ENCODE measurements at regions not wholly inside any gene's neighbourhood (a gene's known extent, or its start where the extent isn't known, plus 50 kb on each side); places are given as distances from the start of the nearest gene placed in this dataset.

DNA sequence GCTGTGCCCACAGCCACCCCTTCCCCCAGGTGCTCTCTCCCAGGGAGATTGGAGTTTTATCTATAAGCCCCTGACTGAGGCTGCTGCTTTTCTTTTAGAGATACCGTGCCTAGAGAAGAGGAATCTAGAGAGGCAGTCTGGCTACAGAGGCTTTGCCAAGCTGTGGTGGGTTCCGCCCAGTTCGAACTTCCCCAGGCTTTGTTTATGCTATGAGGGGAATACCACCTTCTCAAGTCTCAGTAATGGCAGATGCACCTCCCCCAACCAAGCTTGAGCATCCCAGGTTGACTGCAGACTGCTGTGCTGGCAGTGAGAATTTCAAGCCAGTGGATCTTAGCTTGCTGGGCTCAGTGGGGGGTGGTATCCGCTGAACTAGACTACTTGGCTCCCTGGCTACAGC, 157.4 kb downstream of the CAAP1 start:
- no peak for DNase-seq

- no peak for DNase-seq
These were observed 163.4 kb downstream of the CAAP1 start for GRCh38 chr9:26729187-26729586.

- no peak for DNase-seq
These were observed 165.1 kb downstream of the CAAP1 start for GRCh38 chr9:26727471-26727870.

DNA sequence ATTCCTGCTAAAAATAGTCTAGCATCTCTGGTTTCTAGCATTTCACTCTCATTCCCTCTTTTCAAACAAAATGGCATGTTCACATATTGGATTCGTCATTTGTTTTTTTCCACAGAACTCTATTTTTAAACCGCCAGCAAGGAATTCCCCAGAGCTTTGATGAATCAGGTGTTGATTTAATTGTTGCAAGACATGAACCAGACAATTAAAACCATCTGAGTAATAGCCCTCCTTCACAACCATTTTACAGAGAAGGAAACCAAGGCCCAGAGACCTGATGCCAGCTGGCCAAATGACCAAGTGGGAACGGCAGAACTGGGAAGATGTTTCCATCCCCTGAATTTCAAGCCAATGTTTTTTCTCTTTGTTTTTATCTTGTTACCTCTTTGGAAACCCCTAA, 167.0 kb downstream of the CAAP1 start:
- DNase-seq, result no peak

DNA sequence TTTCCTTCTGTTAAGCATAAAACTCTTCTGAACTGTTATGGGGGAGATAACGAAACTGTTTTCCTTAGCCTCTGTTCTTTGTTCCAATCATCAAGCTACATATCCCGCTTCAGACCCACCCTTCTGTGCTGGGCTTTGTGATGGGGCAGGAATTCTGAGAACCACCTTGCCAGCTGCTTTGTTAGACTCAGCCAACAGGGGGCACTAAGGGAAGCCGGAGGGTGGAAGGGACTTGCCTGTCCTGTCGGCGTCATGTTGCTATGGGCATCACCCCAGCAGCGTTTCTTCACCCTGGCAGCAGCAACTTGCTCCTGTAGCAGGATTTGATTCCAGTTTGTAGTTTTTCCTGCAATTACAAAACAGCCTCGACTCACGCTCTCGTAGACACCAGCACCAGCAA, 169.1 kb downstream of the CAAP1 start:
- DNase-seq, result no peak

- no peak for DNase-seq
These were observed 169.8 kb downstream of the CAAP1 start for GRCh38 chr9:26722755-26723154.

DNA sequence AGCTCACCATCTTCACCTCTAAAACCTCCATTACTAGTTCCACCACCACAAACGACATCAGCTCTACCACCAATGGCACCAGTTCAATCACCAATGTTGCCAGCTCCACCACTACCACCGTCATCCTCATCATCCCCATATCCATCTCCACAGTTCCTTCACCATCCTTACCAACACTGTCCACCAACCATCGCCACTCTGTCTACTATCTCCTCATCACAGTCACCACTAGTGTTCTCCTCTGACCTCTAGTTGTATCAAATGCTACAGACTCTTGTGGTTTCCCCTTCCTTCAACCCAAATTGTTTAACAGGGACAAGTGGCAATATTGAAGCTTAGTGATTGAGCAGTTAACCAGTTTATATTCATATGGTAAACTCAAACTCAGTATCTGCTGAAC, 182.6 kb downstream of the CAAP1 start:
- no peak for DNase-seq

DNA sequence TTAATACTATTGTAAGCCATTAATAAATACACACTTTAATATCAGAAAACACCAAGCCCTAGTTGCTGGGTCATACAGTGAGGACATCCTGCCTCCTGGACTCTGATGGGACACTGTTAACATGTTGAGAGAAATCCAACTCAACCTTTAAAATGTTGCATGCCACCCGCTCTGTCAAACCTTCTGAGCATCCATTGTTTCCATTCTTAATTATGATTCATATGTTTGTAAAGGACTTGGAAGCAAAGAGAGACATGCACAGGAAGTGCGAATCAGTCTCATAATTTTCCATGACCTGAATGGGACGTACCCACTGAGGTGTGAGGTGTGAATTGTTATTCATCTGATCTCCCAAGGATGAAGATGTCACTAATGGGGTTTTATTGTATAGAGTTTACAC, 186.4 kb downstream of the CAAP1 start:
- DNase-seq, result no peak

DNA sequence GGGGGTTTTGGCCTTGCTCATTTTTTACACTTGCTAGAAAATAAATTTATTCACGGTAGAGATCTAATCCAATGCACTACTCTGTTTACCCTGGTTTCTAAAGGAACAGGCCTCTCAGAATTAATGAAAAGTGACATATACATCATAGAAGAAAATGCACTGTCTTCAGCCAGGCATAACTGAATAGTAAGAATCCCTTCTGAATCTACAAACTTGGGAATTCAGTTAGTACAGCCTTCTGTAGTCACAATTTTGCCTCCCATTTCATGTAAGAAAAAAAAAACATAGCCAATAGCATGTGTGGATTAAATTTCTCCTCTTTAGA, 197.3 kb downstream of the CAAP1 start:
- DNase-seq, result no peak

- no peak for DNase-seq
These were observed 198.0 kb downstream of the CAAP1 start for GRCh38 chr9:26694381-26695297.

GRCh38 chr9:26689041-26689440, 203.6 kb downstream of the CAAP1 start:
- DNase-seq, result no peak

- no peak for DNase-seq
These were observed 205.2 kb downstream of the CAAP1 start for GRCh38 chr9:26687421-26687820.

DNA sequence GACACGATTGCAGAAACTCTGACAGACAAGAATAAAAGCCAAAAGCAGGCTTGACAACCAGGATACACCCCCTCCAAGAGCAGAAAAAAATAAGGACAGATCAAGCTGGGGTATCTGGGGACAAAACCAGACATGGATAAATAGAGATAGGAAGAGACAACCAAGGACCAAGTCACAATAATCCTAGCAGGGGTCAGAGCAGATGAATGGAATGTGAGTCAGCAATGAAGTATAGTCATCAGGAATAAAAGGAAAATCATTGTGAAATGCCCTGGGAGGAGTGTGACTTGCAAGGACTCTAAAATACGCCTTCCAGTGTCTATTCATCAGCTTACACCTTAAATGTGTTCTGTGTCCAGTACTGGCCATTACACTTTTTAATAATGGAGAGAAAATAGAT, 206.8 kb downstream of the CAAP1 start:
- DNase-seq, result no peak

- no peak for DNase-seq
These were observed 208.6 kb downstream of the CAAP1 start for GRCh38 chr9:26684029-26684428.

DNA sequence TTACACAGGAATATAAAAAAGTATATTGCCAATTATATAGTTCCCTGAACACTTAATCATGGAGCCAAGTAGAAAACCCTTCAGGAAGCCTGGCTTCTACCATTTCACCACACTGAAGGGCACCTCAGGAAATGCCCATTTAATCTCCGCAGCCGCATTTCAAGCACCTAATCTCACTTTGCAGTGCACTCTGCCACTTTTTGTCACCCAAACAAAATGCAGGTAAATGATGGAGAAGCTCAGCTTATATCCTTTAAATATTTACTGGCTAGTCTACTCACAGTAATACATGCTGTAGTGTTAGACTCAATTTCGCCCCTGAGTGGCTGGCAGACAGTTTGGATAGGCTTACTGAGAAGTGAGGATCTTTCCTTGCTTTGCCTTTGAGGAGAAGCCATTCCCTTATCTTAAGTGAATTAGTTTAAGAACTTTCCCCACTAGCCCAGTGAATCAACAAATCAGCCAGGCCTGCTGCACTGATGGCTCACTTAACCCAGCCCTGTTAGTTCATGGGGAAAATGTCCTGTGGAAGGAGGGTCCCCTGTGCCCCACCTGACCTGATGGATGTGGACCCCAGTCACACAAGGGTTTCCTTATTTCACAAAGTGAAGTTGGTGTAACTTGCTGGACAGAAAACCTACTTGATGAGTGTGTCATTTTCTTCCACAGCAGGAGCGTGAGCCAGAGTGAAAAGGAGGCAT, 209.7 kb downstream of the CAAP1 start:
- DNase-seq, result no peak

DNA sequence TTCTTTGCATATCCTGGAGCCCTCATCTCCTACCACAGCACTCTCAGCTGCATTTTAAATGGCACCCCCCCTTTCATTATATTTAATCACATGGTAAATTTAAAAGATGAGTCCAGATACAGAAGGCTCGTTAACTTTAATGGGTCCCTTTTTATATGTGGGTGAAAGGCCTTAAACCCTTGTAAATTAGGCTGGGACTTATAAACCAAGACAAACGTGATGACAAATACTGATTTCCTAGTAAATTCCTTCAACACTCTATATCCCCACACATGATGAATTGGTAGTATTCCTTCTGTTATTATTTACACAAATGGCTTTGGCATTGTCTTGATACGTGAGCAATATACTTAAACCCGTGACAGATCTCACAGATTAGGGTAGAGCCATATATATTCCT, 210.6 kb downstream of the CAAP1 start:
- no peak for DNase-seq

GRCh38 chr9:26677965-26678706, 214.5 kb downstream of the CAAP1 start:
- no peak for DNase-seq

DNA sequence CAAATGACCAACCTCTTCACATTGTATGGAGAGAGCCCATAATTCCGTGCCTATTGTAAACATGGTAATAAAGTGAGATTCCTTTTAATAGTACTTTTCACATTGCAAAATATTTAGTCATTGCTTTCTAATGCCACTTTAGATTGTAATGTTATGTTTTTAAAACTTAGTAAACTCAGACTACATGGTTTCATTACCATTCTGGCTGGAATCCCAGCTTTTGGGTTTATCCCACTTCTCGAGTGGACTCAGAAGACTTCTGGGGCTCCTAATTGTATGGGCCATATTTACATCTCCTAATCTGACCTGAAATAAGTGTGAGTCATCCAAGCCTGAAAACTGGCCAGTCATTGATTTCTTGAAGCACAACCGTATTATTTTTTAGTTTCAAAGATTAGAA, 217.6 kb downstream of the CAAP1 start:
- no peak for DNase-seq

DNA sequence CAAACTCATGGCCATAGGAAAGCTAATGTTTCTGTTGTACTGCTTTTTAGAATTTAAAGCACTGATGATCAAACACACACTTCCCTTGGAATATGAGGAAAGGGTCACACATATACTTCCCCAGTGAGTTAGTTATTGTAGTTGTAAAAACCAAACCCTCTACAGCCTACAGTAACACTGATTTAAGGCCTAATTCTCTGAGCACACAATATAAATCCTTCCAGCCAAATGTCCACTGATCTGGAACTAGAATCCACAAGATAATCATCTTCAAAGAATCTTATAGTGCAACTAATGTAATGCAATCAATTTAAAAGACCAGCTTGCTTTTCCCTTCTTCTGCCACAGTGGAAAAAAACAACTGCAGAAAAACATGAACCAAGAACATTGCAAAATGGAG, 219.3 kb downstream of the CAAP1 start:
- DNase-seq, result no peak

DNA sequence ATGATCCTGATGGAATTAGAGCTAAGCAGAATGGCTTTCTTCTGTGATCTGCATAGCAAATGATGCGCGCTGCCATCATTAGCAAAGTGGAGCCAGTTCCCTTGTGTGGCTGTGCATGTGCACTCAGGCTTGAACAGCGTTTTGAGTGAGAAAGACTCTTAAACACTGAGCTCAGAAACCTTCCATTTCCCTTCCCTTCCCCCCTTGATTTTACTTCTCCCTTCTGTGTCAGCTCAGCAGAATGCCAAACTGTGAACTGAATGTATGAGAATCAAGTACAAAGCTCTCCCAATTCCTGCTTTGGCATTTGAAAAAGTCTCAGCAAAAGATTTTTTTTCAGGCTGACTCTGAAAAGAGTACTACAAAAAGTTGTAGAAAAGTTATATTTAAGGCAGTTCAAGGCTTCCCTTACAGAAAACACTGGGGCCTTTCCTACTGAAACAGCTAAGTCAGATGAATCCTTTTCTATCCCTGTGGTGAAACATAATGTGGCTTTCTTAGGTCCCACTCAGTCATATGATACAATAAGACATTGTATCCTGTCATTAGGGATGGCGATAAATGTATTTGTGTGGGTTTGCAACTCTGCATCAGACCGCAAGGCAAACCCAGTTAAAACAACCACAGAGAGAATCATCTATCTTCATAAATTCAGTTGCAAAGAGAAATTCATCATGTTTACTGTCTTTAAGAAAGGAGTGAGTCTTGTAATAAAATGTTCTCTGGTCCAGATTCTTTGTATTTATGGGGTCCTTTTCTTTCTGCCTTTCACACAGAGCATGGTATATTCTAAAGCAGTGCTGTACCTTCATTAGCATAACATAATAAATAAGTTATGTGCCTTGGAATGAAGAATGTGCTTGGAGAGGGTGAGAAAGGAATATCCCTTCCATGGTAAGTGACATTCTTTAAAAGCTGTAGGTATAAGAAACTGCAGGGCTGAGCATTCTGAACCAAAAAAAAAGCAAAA, 222.6 kb downstream of the CAAP1 start:
- DNase-seq, result no peak

- DNase-seq, result no peak
These were observed 224.7 kb downstream of the CAAP1 start for GRCh38 chr9:26667882-26668281.

DNA sequence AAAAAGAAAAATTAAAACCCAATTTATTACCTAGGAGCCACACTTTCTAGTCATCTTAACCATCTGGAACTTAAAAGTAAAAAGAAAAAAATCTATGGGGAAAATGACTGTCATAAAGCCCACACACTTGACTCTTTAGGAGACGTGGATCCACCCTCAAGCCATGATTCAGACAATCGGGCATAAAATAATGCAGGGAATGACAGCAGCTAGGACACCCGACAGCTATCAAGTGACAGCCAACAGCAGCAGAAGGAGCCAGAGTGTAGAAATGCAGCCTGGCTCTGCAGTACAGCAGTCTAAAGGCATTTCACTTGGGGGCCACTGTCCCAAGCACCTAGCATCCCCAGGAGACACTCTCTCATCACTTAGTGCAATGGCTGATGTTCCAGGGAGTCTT, 226.9 kb downstream of the CAAP1 start:
- no peak for DNase-seq
